ENCODE measurements at regions not wholly inside any gene's neighbourhood (a gene's known extent, or its start where the extent isn't known, plus 50 kb on each side); places are given as distances from the start of the nearest gene placed in this dataset.

DNA sequence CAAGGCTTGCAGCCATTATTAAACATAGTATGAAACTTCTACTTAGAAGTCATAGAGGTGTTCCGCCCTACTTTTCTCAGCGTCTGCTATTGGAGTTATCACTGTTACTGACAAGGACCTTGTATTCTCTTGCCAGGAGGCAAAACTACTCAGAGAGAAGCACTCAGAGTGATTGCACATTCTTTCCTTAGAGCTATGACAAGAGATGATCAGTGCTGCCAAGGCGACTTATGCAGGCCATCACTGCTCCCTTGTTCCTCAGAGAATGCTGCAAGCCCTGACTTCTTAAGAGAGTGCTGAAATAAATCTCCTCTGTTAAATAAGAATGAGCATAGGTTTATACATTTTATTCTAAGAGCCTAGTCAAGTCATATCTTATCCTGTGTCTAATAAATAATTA is 534.6 kb upstream of the PHF14 start:
- TF ChIP-seq, protein P1, sequence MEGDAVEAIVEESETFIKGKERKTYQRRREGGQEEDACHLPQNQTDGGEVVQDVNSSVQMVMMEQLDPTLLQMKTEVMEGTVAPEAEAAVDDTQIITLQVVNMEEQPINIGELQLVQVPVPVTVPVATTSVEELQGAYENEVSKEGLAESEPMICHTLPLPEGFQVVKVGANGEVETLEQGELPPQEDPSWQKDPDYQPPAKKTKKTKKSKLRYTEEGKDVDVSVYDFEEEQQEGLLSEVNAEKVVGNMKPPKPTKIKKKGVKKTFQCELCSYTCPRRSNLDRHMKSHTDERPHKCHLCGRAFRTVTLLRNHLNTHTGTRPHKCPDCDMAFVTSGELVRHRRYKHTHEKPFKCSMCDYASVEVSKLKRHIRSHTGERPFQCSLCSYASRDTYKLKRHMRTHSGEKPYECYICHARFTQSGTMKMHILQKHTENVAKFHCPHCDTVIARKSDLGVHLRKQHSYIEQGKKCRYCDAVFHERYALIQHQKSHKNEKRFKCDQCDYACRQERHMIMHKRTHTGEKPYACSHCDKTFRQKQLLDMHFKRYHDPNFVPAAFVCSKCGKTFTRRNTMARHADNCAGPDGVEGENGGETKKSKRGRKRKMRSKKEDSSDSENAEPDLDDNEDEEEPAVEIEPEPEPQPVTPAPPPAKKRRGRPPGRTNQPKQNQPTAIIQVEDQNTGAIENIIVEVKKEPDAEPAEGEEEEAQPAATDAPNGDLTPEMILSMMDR (conservative IDR thresholded peaks at IDR 0.05; ENCODE audit: low read depth, low read length) = no peak
- no peak for TF ChIP-seq EZH2 (IDR thresholded peaks at IDR 0.05; ENCODE audit: borderline replicate concordance, low read depth, low read length, poor library complexity, severe bottlenecking)
